Spleen (tissue), 11 donors: ENCODE measurements at regions not wholly inside any gene's neighbourhood (a gene's known extent, or its start where the extent isn't known, plus 50 kb on each side); places are given as distances from the start of the nearest gene placed in this dataset.

Source experiments
- DNase-seq: peaks from one replicate; pipeline ENCODE4 v3.0.0-alpha.2; 2020
- H3K27ac ChIP-seq, 8 donors: fragments of 200-600 bp; sonication (generic) in 7 of 8; 1 replicate in 4 of 8; 2 replicates in 4 of 8; pipeline versions ENCODE4 v1.5.0 to v1.8.0; 2016 to 2021; ENCODE audit warnings: inconsistent platforms in 4 of 8, mild to moderate bottlenecking in 4 of 8, moderate library complexity in 1 of 8
- H3K27me3 ChIP-seq, 7 donors: fragments of 200-600 bp; sonication (generic) in 6 of 7; replicated peaks in 1 of 7; 1 replicate in 4 of 7; 2 replicates in 3 of 7; pipeline versions ENCODE4 v1.5.0 to v1.8.0; 2016 to 2021; ENCODE audit warnings: inconsistent platforms in 3 of 7, mild to moderate bottlenecking in 1 of 7
- H3K36me3 ChIP-seq, 6 donors: fragments of 200-600 bp; sonication (generic) in 5 of 6; 1 replicate in 4 of 6; 2 replicates in 2 of 6; pipeline versions ENCODE4 v1.5.0 to v1.8.0; 2016 to 2021; ENCODE audit warnings: inconsistent platforms in 2 of 6
- H3K4me1 ChIP-seq, 6 donors: fragments of 200-600 bp; sonication (generic) in 5 of 6; 1 replicate in 3 of 6; 2 replicates in 3 of 6; pipeline versions ENCODE4 v1.5.0 to v1.8.0; 2016 to 2021; ENCODE audit warnings: inconsistent platforms in 3 of 6
- H3K4me3 ChIP-seq, 8 donors: fragments of 200-600 bp; sonication (generic) in 7 of 8; 1 replicate in 4 of 8; 2 replicates in 4 of 8; pipeline versions ENCODE4 v1.5.0 to v1.8.0; 2016 to 2021; ENCODE audit warnings: inconsistent platforms in 4 of 8, mild to moderate bottlenecking in 4 of 8, moderate library complexity in 2 of 8
- H3K9me3 ChIP-seq, 8 donors: fragments of 200-600 bp; sonication (generic) in 7 of 8; 1 replicate in 4 of 8; 2 replicates in 4 of 8; pipeline versions ENCODE4 v1.5.0 to v1.8.0; 2016 to 2021; ENCODE audit warnings: inconsistent platforms in 4 of 8
- CTCF ChIP-seq, 11 experiments: fragments of 200-600 bp in 7 of 11; fragments of 450-650 bp in 4 of 11; sonication (generic) in 4 of 11; IDR thresholded peaks in 8 of 11; conservative IDR thresholded peaks in 3 of 11; 1 replicate in 7 of 11; 2 replicates in 4 of 11; pipeline versions ENCODE4 v1.4.0 to v1.8.0; 2016 to 2021; ENCODE audit warnings: antibody characterized with exemption in 11 of 11, inconsistent platforms in 4 of 11, mild to moderate bottlenecking in 1 of 11
- POLR2A ChIP-seq, 3 donors: fragments of 450-650 bp; IDR thresholded peaks; one replicate each; pipeline ENCODE4 v1.5.1; 2017; ENCODE audit warnings: antibody characterized with exemption in 3 of 3, mild to moderate bottlenecking in 1 of 3
- POLR2AphosphoS5 ChIP-seq, 3 donors: sonication (generic); formaldehyde crosslinking; IDR thresholded peaks; one replicate each; pipeline ENCODE4 v1.5.1; 2017; ENCODE audit warnings: antibody characterized with exemption in 3 of 3
- WGBS, 5 donors: extraction: QIAGEN DNeasy Blood & Tissue Kit in 3 of 5; methylation state at CpG; one replicate each; pipeline versions ENCODE4 v1.1.5 to v1.1.7; 2013 to 2018; 5-methylcytosine and 5-hydroxymethylcytosine counted together
- intact Hi-C: fragments of 100-400 bp; cut with DNase I; formaldehyde crosslinking; loops from one replicate; pipeline ENCODE4 v1.15.0; 2023; ENCODE audit warnings: low total_unique reads
- donor health status: healthy with polysubstance abuse.
- donor health status: DM: no; HTN: no; CAD: no; lungs with moderate emphysema.
- donor health status: DM: no; HTN: no; CAD: no.
- donor health status: Bipolar disorder and iron deficiency.
- donor health status: healthy.
- donor health status: DM: no; HTN: no; CAD: no.
- donor health status: DM: yes; HTN: yes; CAD: no.

- Histone ChIP-seq H3K4me3 (no peak overlapping the region), H3K4me1 (peaks cover 0 to 4% (median 0%) of the 10 kb centered on the region in 6 donors), H3K27me3 (peaks cover 0 to 23% (median 0%) of the 10 kb centered on the region in 7 donors), H3K36me3 (no peaks in the 10 kb centered on the region), H3K27ac (no peak overlapping the region), H3K9me3 (peaks cover 0 to 10% (median 4%) of the 10 kb centered on the region in 8 donors)
- 68 to 92% (median 72%) methylated on average over 8 to 10 of the region's 10 CpGs for WGBS, 5 donors
- intact Hi-C loops = no loop called here
- no peak for DNase-seq
- peak in 1 of 3 donors; percentile 15 for TF ChIP-seq POLR2AphosphoS5 (IDR thresholded peaks at IDR 0.05)
- TF ChIP-seq POLR2A (IDR thresholded peaks at IDR 0.05) = no peak
- no peak for TF ChIP-seq CTCF (IDR thresholded peaks at IDR 0.05 in 8 of 11, conservative IDR thresholded peaks at IDR 0.05 in 3 of 11)
These were observed 169.1 kb downstream of the NDUFA10 start for GRCh38 chr2:239855863-239856587.

- no peak for DNase-seq
- H3K36me3 ChIP-seq = no peaks in the 10 kb centered on the region
- no peak overlapping the region for H3K27ac ChIP-seq
- H3K4me3 ChIP-seq = no peak overlapping the region
- H3K27me3 ChIP-seq = peaks cover 0 to 23% (median 0%) of the 10 kb centered on the region in 7 donors
- peaks cover 0 to 24% (median 17%) of the 10 kb centered on the region in 8 donors for H3K9me3 ChIP-seq
- 88 to 97% (median 93%) methylated on average over 5 of the region's 5 CpGs for WGBS, 5 donors
- intact Hi-C loops = no loop called here
- no peak for TF ChIP-seq POLR2AphosphoS5 (IDR thresholded peaks at IDR 0.05)
- TF ChIP-seq POLR2A (IDR thresholded peaks at IDR 0.05) = no peak
- TF ChIP-seq CTCF (IDR thresholded peaks at IDR 0.05 in 8 of 11, conservative IDR thresholded peaks at IDR 0.05 in 3 of 11) = no peak
- H3K4me1 ChIP-seq = peaks cover 0 to 4% (median 0%) of the 10 kb centered on the region in 6 donors
These were observed 170.5 kb downstream of the NDUFA10 start for GRCh38 chr2:239854596-239854995.

- TF ChIP-seq CTCF (IDR thresholded peaks at IDR 0.05 in 8 of 11, conservative IDR thresholded peaks at IDR 0.05 in 3 of 11) = no peak
- no peak for TF ChIP-seq POLR2A (IDR thresholded peaks at IDR 0.05)
- no peak for TF ChIP-seq POLR2AphosphoS5 (IDR thresholded peaks at IDR 0.05)
- intact Hi-C loops = no loop called here
- H3K27me3 ChIP-seq = peaks cover 0 to 23% (median 0%) of the 10 kb centered on the region in 7 donors
- no peak overlapping the region for H3K27ac ChIP-seq
- H3K36me3 ChIP-seq = no peaks in the 10 kb centered on the region
- H3K4me3 ChIP-seq = no peak overlapping the region
- no peak for DNase-seq
- peaks cover 0 to 29% (median 19%) of the 10 kb centered on the region in 8 donors for H3K9me3 ChIP-seq
- peaks cover 0 to 4% (median 0%) of the 10 kb centered on the region in 6 donors for H3K4me1 ChIP-seq
- 69 to 74% (median 71%) methylated on average over 8 of the region's 8 CpGs for WGBS, 5 donors
These were observed 171.3 kb downstream of the NDUFA10 start for GRCh38 chr2:239853706-239854327.

GRCh38 chr2:239853121-239853520 is 172.0 kb downstream of the NDUFA10 start:
- WGBS, 5 donors = 79 to 94% (median 92%) methylated on average over 6 to 8 of the region's 8 CpGs
- no peak overlapping the region for H3K4me3 ChIP-seq
- no peaks in the 10 kb centered on the region for H3K36me3 ChIP-seq
- TF ChIP-seq CTCF (IDR thresholded peaks at IDR 0.05 in 8 of 11, conservative IDR thresholded peaks at IDR 0.05 in 3 of 11) (no peak), POLR2AphosphoS5 (IDR thresholded peaks at IDR 0.05) (no peak), POLR2A (IDR thresholded peaks at IDR 0.05) (no peak)
- H3K27ac ChIP-seq = no peak overlapping the region
- DNase-seq = no peak
- peaks cover 0 to 29% (median 19%) of the 10 kb centered on the region in 8 donors for H3K9me3 ChIP-seq
- peaks cover 0 to 21% (median 0%) of the 10 kb centered on the region in 7 donors for H3K27me3 ChIP-seq
- peaks cover 0 to under 1% (median 0%) of the 10 kb centered on the region in 6 donors for H3K4me1 ChIP-seq
- intact Hi-C loops = no loop called here
